GM12872 (cell line): ENCODE measurements at regions not wholly inside any gene's neighbourhood (a gene's known extent, or its start where the extent isn't known, plus 50 kb on each side); places are given as distances from the start of the nearest gene placed in this dataset.

Experiments
- CTCF ChIP-seq: IDR thresholded peaks from 3 replicates; pipeline ENCODE4 v1.5.1; 2011; ENCODE audit warnings: low read depth, mild to moderate bottlenecking, low read length, moderate library complexity; ENCODE audit not compliant: insufficient read depth

- no peak for TF ChIP-seq CTCF
Observed at GRCh38 chr1:38277646-38278045, 231.1 kb upstream of the POU3F1 start.

- TF ChIP-seq CTCF = no peak
Observed at GRCh38 chr1:38275960-38276359, 229.4 kb upstream of the POU3F1 start.

- TF ChIP-seq CTCF = no peak
Observed at GRCh38 chr1:38274974-38275373, 228.4 kb upstream of the POU3F1 start.

GRCh38 chr1:38273196-38273804, 226.7 kb upstream of the POU3F1 start:
- no peak for TF ChIP-seq CTCF

- TF ChIP-seq CTCF = no peak
Observed at GRCh38 chr1:38272515-38272914, 225.9 kb upstream of the POU3F1 start.

- TF ChIP-seq CTCF = no peak
Observed at GRCh38 chr1:38270849-38271633, 224.4 kb upstream of the POU3F1 start.

- no peak for TF ChIP-seq CTCF
Observed at GRCh38 chr1:38269923-38270848, 223.6 kb upstream of the POU3F1 start.
